ENCODE measurements at regions not wholly inside any gene's neighbourhood (a gene's known extent, or its start where the extent isn't known, plus 50 kb on each side); places are given as distances from the start of the nearest gene placed in this dataset.
A peak's percentile ranks its signal among the peaks of the same experiment; 100 is the strongest.

- no peaks in the 10 kb centered on the region for H3K9me3 ChIP-seq (ENCODE audit: control insufficient read depth, insufficient read depth, low read length)
- ChIA-PET POLR2A (no interaction called here), CTCF (interaction anchor here (1.1 to 1.6 kb wide), 2 partner anchors 9 to 13 kb away, joined by 3 to 4 read pairs; no protein-coding TSS in a partner anchor)
- no peak overlapping the region for H3K4me3 ChIP-seq (ENCODE audit: low read depth, low read length)
- TF ChIP-seq, protein P1, sequence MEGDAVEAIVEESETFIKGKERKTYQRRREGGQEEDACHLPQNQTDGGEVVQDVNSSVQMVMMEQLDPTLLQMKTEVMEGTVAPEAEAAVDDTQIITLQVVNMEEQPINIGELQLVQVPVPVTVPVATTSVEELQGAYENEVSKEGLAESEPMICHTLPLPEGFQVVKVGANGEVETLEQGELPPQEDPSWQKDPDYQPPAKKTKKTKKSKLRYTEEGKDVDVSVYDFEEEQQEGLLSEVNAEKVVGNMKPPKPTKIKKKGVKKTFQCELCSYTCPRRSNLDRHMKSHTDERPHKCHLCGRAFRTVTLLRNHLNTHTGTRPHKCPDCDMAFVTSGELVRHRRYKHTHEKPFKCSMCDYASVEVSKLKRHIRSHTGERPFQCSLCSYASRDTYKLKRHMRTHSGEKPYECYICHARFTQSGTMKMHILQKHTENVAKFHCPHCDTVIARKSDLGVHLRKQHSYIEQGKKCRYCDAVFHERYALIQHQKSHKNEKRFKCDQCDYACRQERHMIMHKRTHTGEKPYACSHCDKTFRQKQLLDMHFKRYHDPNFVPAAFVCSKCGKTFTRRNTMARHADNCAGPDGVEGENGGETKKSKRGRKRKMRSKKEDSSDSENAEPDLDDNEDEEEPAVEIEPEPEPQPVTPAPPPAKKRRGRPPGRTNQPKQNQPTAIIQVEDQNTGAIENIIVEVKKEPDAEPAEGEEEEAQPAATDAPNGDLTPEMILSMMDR (IDR thresholded peaks at IDR 0.05; ENCODE audit: low read depth, low read length): no peak
- DNase-seq (ENCODE audit: low read depth, low spot score): no peak
- H3K27me3 ChIP-seq (ENCODE audit: control insufficient read depth, insufficient read depth, low read length): peaks cover 35% of the 10 kb centered on the region
- no peak overlapping the region for H3K27ac ChIP-seq (ENCODE audit: low read depth, low read length)
Measured at GRCh38 chr1:157194731-157195520, 56.7 kb upstream of the ETV3 start.

- Histone ChIP-seq H3K27me3 (ENCODE audit: control insufficient read depth, insufficient read depth, low read length) (peaks cover 37% of the 10 kb centered on the region), H3K4me3 (ENCODE audit: low read depth, low read length) (no peak overlapping the region), H3K9me3 (ENCODE audit: control insufficient read depth, insufficient read depth, low read length) (no peaks in the 10 kb centered on the region), H3K27ac (ENCODE audit: low read depth, low read length) (no peak overlapping the region)
- TF ChIP-seq, protein P1 (IDR thresholded peaks at IDR 0.05; ENCODE audit: low read depth, low read length): peak; percentile 73
- ChIA-PET POLR2A (no interaction called here), CTCF (interaction anchor here (0.6 to 1.5 kb wide), 5 partner anchors 12 to 293 kb away, joined by 3 to 5 read pairs (median 5); no protein-coding TSS in a partner anchor)
- peak; percentile 15 for DNase-seq (ENCODE audit: low read depth, low spot score)
Measured at GRCh38 chr1:157193702-157194391, 55.7 kb upstream of the ETV3 start.

GRCh38 chr1:157193219-157193618 lies 55.0 kb upstream of the ETV3 start:
- peaks cover 37% of the 10 kb centered on the region for H3K27me3 ChIP-seq (ENCODE audit: control insufficient read depth, insufficient read depth, low read length)
- no peak for DNase-seq (ENCODE audit: low read depth, low spot score)
- no peak overlapping the region for H3K4me3 ChIP-seq (ENCODE audit: low read depth, low read length)
- ChIA-PET POLR2A (no interaction called here), CTCF (interaction anchor here (0.6 to 1.5 kb wide), 3 partner anchors 16 to 103 kb away, joined by 3 to 5 read pairs (median 5); no protein-coding TSS in a partner anchor)
- no peak overlapping the region for H3K27ac ChIP-seq (ENCODE audit: low read depth, low read length)
- no peaks in the 10 kb centered on the region for H3K9me3 ChIP-seq (ENCODE audit: control insufficient read depth, insufficient read depth, low read length)
- TF ChIP-seq, protein P1 (IDR thresholded peaks at IDR 0.05; ENCODE audit: low read depth, low read length): no peak

GRCh38 chr1:157189986-157190982 lies 52.1 kb upstream of the ETV3 start:
- TF ChIP-seq, protein P1 (IDR thresholded peaks at IDR 0.05; ENCODE audit: low read depth, low read length): no peak
- ChIA-PET CTCF (no interaction called here), POLR2A (no interaction called here)
- Histone ChIP-seq H3K4me3 (ENCODE audit: low read depth, low read length) (no peak overlapping the region), H3K27me3 (ENCODE audit: control insufficient read depth, insufficient read depth, low read length) (peaks cover 36% of the 10 kb centered on the region), H3K9me3 (ENCODE audit: control insufficient read depth, insufficient read depth, low read length) (no peaks in the 10 kb centered on the region), H3K27ac (ENCODE audit: low read depth, low read length) (no peak overlapping the region)
- no peak for DNase-seq (ENCODE audit: low read depth, low spot score)
